H1 (cell line): ENCODE measurements at regions not wholly inside any gene's neighbourhood (a gene's known extent, or its start where the extent isn't known, plus 50 kb on each side); places are given as distances from the start of the nearest gene placed in this dataset.

ENCODE experiments used
- CTCF ChIA-PET: fragments of 300-600 bp; sonication (Branson Sonifier 250); formaldehyde crosslinking; loops from one replicate; lab custom pipeline; 2021; ENCODE audit not compliant: partially characterized antibody; lab: Charles Lee
- POLR2A ChIA-PET: fragments of 300-600 bp; sonication (Branson Sonifier 250); formaldehyde crosslinking; loops from one replicate; lab custom pipeline; 2021; ENCODE audit warnings: inconsistent platforms; ENCODE audit not compliant: partially characterized antibody; lab: Charles Lee
- DNase-seq, 2 experiments: peaks; one replicate each; pipeline versions ENCODE4 v3.0.0 to v3.0.0-alpha.2; 2010 to 2022; ENCODE audit warnings: low spot score in 2 of 2, low read depth in 1 of 2, mixed read lengths in 1 of 2
- FAIRE-seq: peaks from 2 replicates; lab custom pipeline; 2011; peaks lifted over from hg19 to GRCh38; lab: Jason Lieb, UNC
- H2AFZ ChIP-seq: 2 replicates; pipeline ENCODE4 v1.8.1; 2012; ENCODE audit warnings: low read length, inconsistent platforms
- H2AK5ac ChIP-seq: 2 replicates; pipeline ENCODE4 v1.6.1; 2013; ENCODE audit warnings: low read depth, low read length
- H2BK120ac ChIP-seq: replicated peaks from 2 replicates; pipeline ENCODE3; 2013; ENCODE audit warnings: low read depth, low read length, inconsistent platforms
- H2BK12ac ChIP-seq: 2 replicates; pipeline ENCODE4 v1.6.1; 2013; ENCODE audit warnings: low read depth, low read length
- H2BK15ac ChIP-seq: 2 replicates; pipeline ENCODE4 v1.6.1; 2013; ENCODE audit warnings: low read length
- H2BK20ac ChIP-seq: 2 replicates; pipeline ENCODE4 v1.6.1; 2013; ENCODE audit warnings: low read length
- H2BK5ac ChIP-seq: 2 replicates; pipeline ENCODE4 v1.6.1; 2013; ENCODE audit warnings: low read depth, low read length
- H3K14ac ChIP-seq: 2 replicates; pipeline ENCODE4 v1.6.1; 2013; ENCODE audit warnings: inconsistent platforms; ENCODE audit not compliant: insufficient read length
- H3K18ac ChIP-seq: 2 replicates; pipeline ENCODE4 v1.6.1; 2013; ENCODE audit warnings: low read length; ENCODE audit errors: extremely low read depth
- H3K23ac ChIP-seq: 2 replicates; pipeline ENCODE4 v1.6.1; 2013; ENCODE audit warnings: inconsistent platforms; ENCODE audit not compliant: insufficient read length
- H3K23me2 ChIP-seq: 2 replicates; pipeline ENCODE4 v1.6.1; 2013; ENCODE audit warnings: low read depth, low read length
- H3K27ac ChIP-seq: 2 replicates; pipeline ENCODE4 v1.6.1; 2011; ENCODE audit warnings: low read depth, low read length, inconsistent platforms
- H3K27me3 ChIP-seq, 4 experiments: replicated peaks in 1 of 4; 1 replicate in 1 of 4; 2 replicates in 3 of 4; pipeline versions ENCODE4 v1.6.1 to v1.8.1; 2011 to 2013; ENCODE audit warnings: low read length in 3 of 4, mild to moderate bottlenecking in 3 of 4, inconsistent platforms in 2 of 4, mixed read lengths in 2 of 4, moderate library complexity in 1 of 4; ENCODE audit not compliant: control insufficient read depth in 3 of 4, insufficient read depth in 3 of 4; ENCODE audit errors: extremely low read depth in 1 of 4
- H3K36me3 ChIP-seq, 4 experiments: 2 replicates each; pipeline versions ENCODE4 v1.6.1 to v1.8.1; 2011 to 2013; ENCODE audit warnings: mild to moderate bottlenecking in 4 of 4, low read length in 3 of 4, moderate library complexity in 2 of 4, control low read depth in 1 of 4, inconsistent platforms in 1 of 4; ENCODE audit not compliant: insufficient read depth in 4 of 4, control insufficient read depth in 2 of 4
- H3K4ac ChIP-seq: replicated peaks from 2 replicates; pipeline ENCODE3; 2013; ENCODE audit warnings: low read length, low read depth, mixed read lengths, inconsistent platforms; ENCODE audit not compliant: insufficient read length
- H3K4me1 ChIP-seq, 4 experiments: replicated peaks in 1 of 4; 1 replicate in 1 of 4; 2 replicates in 3 of 4; pipeline versions ENCODE4 v1.6.1 to v1.8.1; 2011 to 2013; ENCODE audit warnings: low read length in 3 of 4, inconsistent platforms in 2 of 4, mixed read lengths in 1 of 4; ENCODE audit not compliant: insufficient read depth in 4 of 4, control insufficient read depth in 3 of 4
- H3K4me2 ChIP-seq, 2 experiments: 2 replicates each; pipeline versions ENCODE4 v1.6.1 to v1.8.1; 2011 to 2013; ENCODE audit warnings: low read depth in 2 of 2, low read length in 2 of 2, control low read depth in 1 of 2, inconsistent platforms in 1 of 2, mild to moderate bottlenecking in 1 of 2; ENCODE audit not compliant: insufficient read depth in 1 of 2
- H3K4me3 ChIP-seq, 4 experiments: fragments of 200-600, 300-600 bp in 1 of 4; sonication (generic), shearing (Covaris generic), sonication (Bioruptor Twin) in 1 of 4; 2 replicates each; pipeline versions ENCODE4 v1.5.1 to v1.8.1; 2011 to 2016; ENCODE audit warnings: low read length in 4 of 4, low read depth in 3 of 4, control low read depth in 2 of 4, inconsistent platforms in 2 of 4, mild to moderate bottlenecking in 2 of 4, mixed read lengths in 1 of 4, moderate library complexity in 1 of 4; ENCODE audit not compliant: insufficient read depth in 2 of 4; ENCODE audit errors: extremely low read depth in 1 of 4
- H3K56ac ChIP-seq: replicated peaks from 2 replicates; pipeline ENCODE3; 2013; ENCODE audit warnings: low read depth, mild to moderate bottlenecking, mixed read lengths, low read length, inconsistent platforms; ENCODE audit not compliant: insufficient read length
- H3K79me1 ChIP-seq: 2 replicates; pipeline ENCODE4 v1.6.1; 2013; ENCODE audit warnings: low read depth, low read length, control low read depth
- H3K79me2 ChIP-seq, 2 experiments: 2 replicates each; pipeline versions ENCODE4 v1.6.1 to v1.8.1; 2012 to 2013; ENCODE audit warnings: low read length in 2 of 2, mild to moderate bottlenecking in 2 of 2, inconsistent platforms in 1 of 2; ENCODE audit not compliant: insufficient read depth in 2 of 2, control insufficient read depth in 1 of 2
- H3K9ac ChIP-seq, 4 experiments: replicated peaks in 1 of 4; 1 replicate in 1 of 4; 2 replicates in 3 of 4; pipeline versions ENCODE4 v1.6.1 to v1.8.1; 2011 to 2013; ENCODE audit warnings: low read depth in 3 of 4, low read length in 3 of 4, control low read depth in 2 of 4, mild to moderate bottlenecking in 2 of 4, moderate library complexity in 2 of 4, inconsistent platforms in 1 of 4; ENCODE audit errors: extremely low read depth in 1 of 4
- H3K9me3 ChIP-seq, 2 experiments: 2 replicates each; pipeline versions ENCODE4 v1.6.1 to v1.8.1; 2012 to 2013; ENCODE audit warnings: mild to moderate bottlenecking in 2 of 2, moderate library complexity in 2 of 2, control low read depth in 1 of 2, inconsistent platforms in 1 of 2, low read depth in 1 of 2, low read length in 1 of 2, mixed read lengths in 1 of 2; ENCODE audit not compliant: insufficient read depth in 2 of 2
- H4K20me1 ChIP-seq, 2 experiments: replicated peaks in 1 of 2; 2 replicates each; pipeline versions ENCODE3 to v1.8.1; 2011 to 2013; ENCODE audit warnings: inconsistent platforms in 2 of 2, low read length in 2 of 2, mild to moderate bottlenecking in 1 of 2; ENCODE audit not compliant: insufficient read depth in 2 of 2, control insufficient read depth in 1 of 2
- H4K5ac ChIP-seq: 2 replicates; pipeline ENCODE4 v1.6.1; 2013; ENCODE audit warnings: low read length, low read depth, mixed read lengths, inconsistent platforms; ENCODE audit not compliant: insufficient read length
- H4K8ac ChIP-seq: 2 replicates; pipeline ENCODE4 v1.8.0; 2013; ENCODE audit warnings: mild to moderate bottlenecking, moderate library complexity, low read length, inconsistent platforms; ENCODE audit not compliant: insufficient read depth; ENCODE audit errors: extremely low read depth
- H4K91ac ChIP-seq: replicated peaks from 2 replicates; pipeline ENCODE3; 2013; ENCODE audit warnings: low read length, mixed read lengths, inconsistent platforms; ENCODE audit not compliant: insufficient read length
- CBX5 ChIP-seq: fragments of 300-800, 300-1000 bp; sonication (generic); IDR thresholded peaks from 2 replicates; pipeline ENCODE4 v1.7.1; 2016; ENCODE audit warnings: antibody characterized with exemption, low read length, low read depth
- GTF2F1 ChIP-seq: IDR thresholded peaks from 2 replicates; pipeline ENCODE4 v1.6.1; 2012; ENCODE audit warnings: low read depth, low read length, improper control_type of control experiment, borderline replicate concordance
- RFX5 ChIP-seq: IDR thresholded peaks from 2 replicates; pipeline ENCODE4 v1.6.1; 2011; ENCODE audit warnings: low read depth, low read length, improper control_type of control experiment, borderline replicate concordance
- SP4 ChIP-seq: IDR thresholded peaks from 2 replicates; pipeline ENCODE4 v1.6.1; 2012; ENCODE audit warnings: low read length, inconsistent platforms
- SUZ12 ChIP-seq: fragments of 200-600 bp; sonication (generic); IDR thresholded peaks from 2 replicates; pipeline ENCODE4 v1.6.1; 2012; ENCODE audit warnings: mild to moderate bottlenecking, inconsistent platforms, low read length, moderate library complexity, mixed read lengths
- YY1 ChIP-seq: IDR thresholded peaks from 2 replicates; pipeline ENCODE4 v1.6.1; 2011; ENCODE audit warnings: low read depth, mild to moderate bottlenecking, low read length
- WGBS, 2 experiments: shearing (Covaris generic) in 1 of 2; methylation state at CpG; one replicate each; pipeline versions ENCODE4 v1.1.6 to v1.1.7; 2013 to 2015; ENCODE audit warnings: low lambda C conversion rate in 2 of 2, mixed read lengths in 2 of 2, inconsistent platforms in 1 of 2, low coverage in 1 of 2, missing lambda C conversion rate in 1 of 2; ENCODE audit not compliant: insufficient replicate concordance in 2 of 2, insufficient coverage in 1 of 2, insufficient read length in 1 of 2; ENCODE audit errors: extremely low coverage in 1 of 2, missing lambda C conversion rate in 1 of 2; 5-methylcytosine and 5-hydroxymethylcytosine counted together
- TF ChIP-seq, protein P1 (sequence below): IDR thresholded peaks from 2 replicates; pipeline ENCODE4 v1.6.1; 2012; ENCODE audit warnings: low read length, inconsistent platforms

DNA sequence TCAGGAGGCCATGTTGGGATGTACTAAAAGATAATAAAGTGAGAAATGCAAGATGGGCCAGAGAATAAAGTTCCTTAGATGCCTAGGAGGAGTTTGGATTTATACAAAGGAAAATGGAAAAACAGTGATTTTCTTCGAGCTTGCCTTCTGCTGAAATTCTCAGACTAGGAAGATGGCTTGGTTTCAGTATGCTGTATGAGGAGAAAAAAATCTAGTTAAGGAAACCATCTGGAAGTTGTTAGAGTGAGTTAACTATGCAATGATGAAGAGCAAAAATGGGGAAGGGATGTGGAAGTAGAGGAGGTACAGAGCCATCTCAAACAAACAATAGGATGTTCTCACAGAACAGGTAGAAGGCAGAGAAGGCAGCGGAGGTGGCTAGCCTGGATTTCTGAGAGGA lies 162.9 kb upstream of the FTMT start:
- no peak overlapping the region for H3K4me2 ChIP-seq
- H3K4me3 ChIP-seq, result no peak overlapping the region
- H3K4me1 ChIP-seq, result peaks cover 2 to 9% (median 3%) of the 10 kb centered on the region in 4 experiments; a peak in 4 of 7 replicates
- no peaks in the 10 kb centered on the region for H3K27me3 ChIP-seq
- H3K27ac ChIP-seq, result no peak overlapping the region
- CTCF ChIA-PET, result no interaction called here
- H4K8ac ChIP-seq, result no peak overlapping the region
- H2BK20ac ChIP-seq, result no peak overlapping the region
- no peaks in the 10 kb centered on the region for H3K23me2 ChIP-seq
- TF ChIP-seq SP4 (no peak), RFX5 (no peak), SUZ12 (no peak), YY1 (no peak), CBX5 (no peak), GTF2F1 (no peak)
- TF ChIP-seq, protein P1, sequence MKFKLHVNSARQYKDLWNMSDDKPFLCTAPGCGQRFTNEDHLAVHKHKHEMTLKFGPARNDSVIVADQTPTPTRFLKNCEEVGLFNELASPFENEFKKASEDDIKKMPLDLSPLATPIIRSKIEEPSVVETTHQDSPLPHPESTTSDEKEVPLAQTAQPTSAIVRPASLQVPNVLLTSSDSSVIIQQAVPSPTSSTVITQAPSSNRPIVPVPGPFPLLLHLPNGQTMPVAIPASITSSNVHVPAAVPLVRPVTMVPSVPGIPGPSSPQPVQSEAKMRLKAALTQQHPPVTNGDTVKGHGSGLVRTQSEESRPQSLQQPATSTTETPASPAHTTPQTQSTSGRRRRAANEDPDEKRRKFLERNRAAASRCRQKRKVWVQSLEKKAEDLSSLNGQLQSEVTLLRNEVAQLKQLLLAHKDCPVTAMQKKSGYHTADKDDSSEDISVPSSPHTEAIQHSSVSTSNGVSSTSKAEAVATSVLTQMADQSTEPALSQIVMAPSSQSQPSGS, result no peak
- DNase-seq (no peak), FAIRE-seq (no peak)
- no peaks in the 10 kb centered on the region for H3K9me3 ChIP-seq
- no peaks in the 10 kb centered on the region for H3K79me1 ChIP-seq
- H2BK12ac ChIP-seq, result no peak overlapping the region
- H2BK120ac ChIP-seq, result no peak overlapping the region
- H2BK5ac ChIP-seq, result no peak overlapping the region
- H3K18ac ChIP-seq, result no peak overlapping the region
- WGBS, 2 experiments, result 95% methylated on average over 2 of the region's 2 CpGs; no CpG with 5 or more reads in 1 of the 2 experiments
- no peak overlapping the region for H2BK15ac ChIP-seq
- no peak overlapping the region for H2AFZ ChIP-seq
- no peaks in the 10 kb centered on the region for H3K79me2 ChIP-seq
- H4K91ac ChIP-seq, result no peak overlapping the region
- no peak overlapping the region for H2AK5ac ChIP-seq
- no peak overlapping the region for H3K23ac ChIP-seq
- no peak overlapping the region for H3K4ac ChIP-seq
- H4K20me1 ChIP-seq, result no peaks in the 10 kb centered on the region
- no peak overlapping the region; a peak in 1 of 7 replicates for H3K9ac ChIP-seq
- POLR2A ChIA-PET, result no interaction called here
- no peaks in the 10 kb centered on the region for H3K36me3 ChIP-seq
- H3K56ac ChIP-seq, result no peak overlapping the region
- no peak overlapping the region for H4K5ac ChIP-seq
- H3K14ac ChIP-seq, result no peak overlapping the region
